ENCODE measurements at regions not wholly inside any gene's neighbourhood (a gene's known extent, or its start where the extent isn't known, plus 50 kb on each side); places are given as distances from the start of the nearest gene placed in this dataset.
"Not testable (repeated sequence)": the region's sequence is repeated elsewhere in the genome, so short reads cannot be mapped to it uniquely, and the experiment has no call there.

DNA sequence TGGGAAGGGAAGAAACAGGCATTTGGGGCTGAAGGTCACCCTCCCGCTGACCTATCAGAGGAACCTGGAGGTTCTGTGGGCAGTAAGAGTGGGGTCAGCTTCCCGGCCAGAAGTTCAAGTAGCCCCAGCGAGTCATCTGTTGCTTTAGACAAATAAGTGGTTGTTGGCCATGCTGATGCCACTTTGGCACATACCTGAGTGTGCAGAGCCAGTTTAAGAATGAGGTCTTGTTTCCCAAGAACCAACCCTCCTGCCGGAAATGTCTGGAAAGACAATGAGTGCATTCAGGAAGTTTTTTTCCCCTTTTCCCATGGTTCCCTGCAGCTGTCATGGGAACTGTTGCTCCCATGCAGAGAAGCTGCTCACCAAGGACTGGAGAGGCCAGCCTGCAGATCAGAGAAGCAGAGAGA is 166.7 kb downstream of the ZNF621 start:
- in situ Hi-C loops (cut with HindIII; ENCODE audit: low sequenced_read_pairs) = no loop called here

- in situ Hi-C loops (cut with HindIII; ENCODE audit: low sequenced_read_pairs) = no loop called here
Observed at GRCh38 chr3:40695848-40696247, 171.1 kb downstream of the ZNF621 start.

- in situ Hi-C loops (cut with HindIII; ENCODE audit: low sequenced_read_pairs) = not testable (repeated sequence)
Observed at GRCh38 chr3:40698611-40699010, 173.9 kb downstream of the ZNF621 start.

DNA sequence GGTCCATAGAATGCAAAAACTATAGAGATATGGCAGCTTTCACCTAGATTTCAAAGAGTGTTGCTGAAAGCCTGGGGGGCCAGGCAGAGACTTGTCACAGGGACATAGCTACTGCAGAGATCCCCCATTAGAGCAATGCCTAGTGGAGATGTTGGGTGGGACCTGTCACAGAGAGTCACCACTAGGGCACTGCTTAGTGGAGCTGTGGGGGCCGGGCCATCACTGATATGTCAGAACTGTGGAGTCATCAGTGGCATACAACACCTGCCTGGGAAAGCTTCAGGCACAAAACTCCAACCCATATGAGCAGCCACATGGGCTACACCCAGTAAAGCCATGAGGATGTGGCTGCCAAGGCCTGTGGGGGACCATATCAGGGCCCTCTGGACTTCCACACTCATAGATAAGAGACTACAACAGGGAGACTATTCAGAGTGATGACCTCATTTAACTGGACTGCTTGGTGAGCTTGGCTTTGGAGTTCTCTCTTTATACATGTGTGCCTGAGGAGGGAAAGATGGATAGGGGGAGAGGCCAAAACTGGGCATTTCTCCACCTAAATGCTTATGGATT is 176.3 kb downstream of the ZNF621 start:
- in situ Hi-C loops (cut with HindIII; ENCODE audit: low sequenced_read_pairs) = loop anchor here (5.0 kb wide), 1 partner anchor 34 kb away; no protein-coding TSS in a partner anchor

GRCh38 chr3:40704224-40704623 is 179.5 kb downstream of the ZNF621 start:
- in situ Hi-C loops (cut with HindIII; ENCODE audit: low sequenced_read_pairs) = loop anchor here (5.0 kb wide), 1 partner anchor 37 kb away; no protein-coding TSS in a partner anchor

DNA sequence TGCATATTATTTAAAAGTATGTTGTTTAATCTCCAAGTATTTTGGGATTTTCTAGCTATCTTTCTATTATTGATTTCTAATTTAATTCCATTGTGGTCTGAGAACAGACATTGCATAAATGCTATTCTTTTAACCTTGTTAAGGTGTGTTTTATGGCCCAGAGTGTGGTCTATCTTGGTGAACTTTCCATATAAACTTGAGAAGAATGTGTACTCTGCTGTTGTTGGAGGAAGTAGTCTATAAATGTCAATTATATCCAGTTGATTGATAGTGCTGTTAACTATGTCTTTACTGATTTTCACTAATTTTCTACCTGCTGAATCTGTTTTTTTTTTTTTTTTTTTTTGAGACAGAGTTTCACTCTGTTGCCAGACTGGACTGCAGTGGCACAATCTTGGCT is 180.9 kb downstream of the ZNF621 start:
- in situ Hi-C loops (cut with HindIII; ENCODE audit: low sequenced_read_pairs) = no loop called here

DNA sequence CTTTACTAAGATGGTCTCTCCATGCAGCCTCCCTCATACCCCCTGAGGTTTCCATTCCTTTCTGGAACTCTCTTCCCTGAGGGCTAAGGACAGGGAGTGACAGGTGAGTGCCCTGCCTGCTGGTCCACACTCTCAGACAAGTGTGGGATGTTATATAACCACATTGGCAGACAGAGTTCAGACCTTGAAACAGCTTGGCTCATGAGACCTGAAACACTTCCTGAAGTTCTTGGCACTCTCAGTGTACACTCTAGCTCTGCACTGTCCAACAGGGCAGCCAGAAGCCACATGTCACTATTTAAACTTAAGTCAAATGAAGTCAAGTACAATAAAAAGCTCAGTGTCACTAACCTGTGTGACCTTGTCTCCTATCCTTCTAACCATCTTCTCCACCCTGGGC is 188.5 kb downstream of the ZNF621 start:
- in situ Hi-C loops (cut with HindIII; ENCODE audit: low sequenced_read_pairs) = no loop called here

DNA sequence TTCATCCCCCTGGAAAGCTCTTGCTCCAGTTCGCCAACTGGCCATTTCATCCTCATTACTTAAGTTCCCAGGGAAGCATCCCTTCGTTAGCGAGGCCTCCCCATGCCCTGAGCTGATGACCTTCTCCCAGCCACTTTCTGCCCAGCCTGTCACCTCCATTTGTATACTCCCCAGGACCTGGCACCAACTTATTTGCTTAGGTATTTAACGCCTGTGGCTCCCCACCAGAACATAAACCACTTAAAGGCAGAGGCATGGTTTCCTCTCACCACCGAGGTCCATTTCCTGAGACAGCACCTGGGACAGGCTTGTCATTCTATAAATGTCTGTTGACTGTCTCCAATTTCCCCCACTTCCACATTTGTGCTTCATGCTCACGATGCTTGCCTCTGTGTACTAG is 189.0 kb downstream of the ZNF621 start:
- in situ Hi-C loops (cut with HindIII; ENCODE audit: low sequenced_read_pairs) = no loop called here

DNA sequence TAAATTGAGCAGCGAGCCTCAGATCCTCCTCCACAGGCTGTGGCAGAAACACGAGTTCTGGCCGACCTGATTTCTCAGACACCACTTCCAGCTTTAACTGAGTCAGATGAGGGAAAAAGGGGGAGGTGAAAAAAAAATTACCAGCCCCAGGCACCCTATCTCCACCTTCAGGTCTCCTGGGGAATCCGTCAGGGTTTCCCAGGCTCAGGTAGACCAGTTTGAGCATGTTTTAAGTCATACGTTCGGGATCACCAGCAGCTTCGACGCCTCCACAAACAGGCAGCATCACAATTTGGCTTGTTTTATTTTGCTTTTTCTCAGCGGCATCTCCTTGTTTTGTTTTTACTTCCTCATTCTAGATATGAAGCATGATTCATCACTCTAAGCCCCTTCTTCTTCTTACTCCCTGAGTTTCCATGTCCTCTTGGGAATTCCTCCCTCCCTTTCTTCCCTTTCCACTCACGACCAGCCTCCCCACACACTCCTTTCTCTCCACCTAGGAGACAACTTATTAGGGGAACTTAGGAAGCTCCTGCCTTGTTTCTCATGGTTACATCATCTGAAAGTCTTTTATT is 190.1 kb downstream of the ZNF621 start:
- in situ Hi-C loops (cut with HindIII; ENCODE audit: low sequenced_read_pairs) = no loop called here

GRCh38 chr3:40715551-40715950 is 190.8 kb downstream of the ZNF621 start:
- in situ Hi-C loops (cut with HindIII; ENCODE audit: low sequenced_read_pairs) = no loop called here

DNA sequence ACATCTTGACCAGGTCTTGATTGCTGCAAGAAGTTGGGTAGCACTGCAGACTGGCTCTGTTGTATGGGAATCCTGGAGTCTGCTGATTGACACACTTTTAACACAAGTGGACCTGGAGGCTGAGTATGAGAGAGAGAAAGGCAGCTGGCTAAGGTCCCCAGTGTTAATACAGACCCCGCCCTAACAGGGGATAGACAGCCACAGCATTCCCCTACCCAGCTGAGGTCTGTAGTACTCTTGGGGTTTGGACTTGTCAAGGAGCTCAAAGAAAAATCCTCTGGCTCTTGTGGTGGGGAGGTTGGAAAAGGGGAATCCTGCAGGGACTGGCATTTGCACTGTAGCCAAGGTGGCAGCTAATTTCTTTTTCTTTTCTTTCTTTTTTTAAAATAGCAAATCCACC is 192.7 kb downstream of the ZNF621 start:
- in situ Hi-C loops (cut with HindIII; ENCODE audit: low sequenced_read_pairs) = no loop called here

GRCh38 chr3:40718209-40718608 is 193.4 kb downstream of the ZNF621 start:
- in situ Hi-C loops (cut with HindIII; ENCODE audit: low sequenced_read_pairs) = no loop called here

- in situ Hi-C loops (cut with HindIII; ENCODE audit: low sequenced_read_pairs) = no loop called here
Observed at GRCh38 chr3:40718681-40719080, 193.9 kb downstream of the ZNF621 start.

DNA sequence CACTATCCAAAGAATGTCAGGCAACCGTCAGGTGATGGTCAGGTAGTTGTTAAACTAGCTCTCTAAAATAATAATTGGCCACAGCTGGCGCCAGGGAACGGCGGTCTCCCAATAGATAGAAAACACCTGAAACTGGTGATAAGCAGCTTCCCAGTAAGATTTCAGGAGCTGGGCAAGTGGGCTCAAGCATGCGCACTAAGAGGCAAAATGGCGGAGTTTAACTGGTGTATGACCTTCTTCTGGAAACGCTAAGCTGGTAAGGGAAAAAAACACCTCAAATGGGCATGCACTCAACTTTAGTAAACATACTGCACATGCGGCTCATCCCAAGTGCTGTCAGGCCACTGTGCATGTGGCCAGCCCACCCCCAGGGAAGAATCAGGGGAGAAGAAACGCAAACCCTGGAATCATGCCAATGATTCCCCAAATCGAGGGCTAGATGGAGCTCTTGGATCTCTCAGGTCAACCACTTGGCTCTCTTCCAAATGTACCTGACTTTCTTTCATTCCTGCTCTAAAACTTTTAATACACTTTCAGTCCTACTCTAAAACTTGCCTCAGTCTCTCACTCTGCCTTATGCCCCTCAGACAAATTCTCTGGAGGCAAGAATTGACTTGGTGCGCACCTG is 195.0 kb downstream of the ZNF621 start:
- in situ Hi-C loops (cut with HindIII; ENCODE audit: low sequenced_read_pairs) = no loop called here

DNA sequence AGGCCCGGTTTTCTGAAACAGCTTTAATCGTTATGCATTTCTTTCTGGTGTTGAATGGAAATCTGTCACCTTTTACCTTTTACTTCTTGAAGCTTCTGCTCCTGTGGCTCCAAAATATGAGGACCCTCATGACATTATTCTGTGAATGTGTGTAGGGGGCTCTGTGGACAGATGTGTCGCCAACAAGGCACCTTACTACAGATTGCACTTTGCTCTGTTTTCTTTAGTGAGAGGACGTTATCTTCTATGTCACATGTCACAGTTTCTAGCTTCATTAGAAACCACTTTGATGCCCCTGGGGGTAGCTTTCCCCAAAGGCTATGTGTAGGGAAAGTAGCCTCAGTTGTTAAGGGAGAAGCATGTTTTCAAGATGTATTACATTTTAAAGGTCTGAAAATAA is 195.6 kb downstream of the ZNF621 start:
- in situ Hi-C loops (cut with HindIII; ENCODE audit: low sequenced_read_pairs) = no loop called here

GRCh38 chr3:40720863-40721262 is 196.1 kb downstream of the ZNF621 start:
- in situ Hi-C loops (cut with HindIII; ENCODE audit: low sequenced_read_pairs) = no loop called here

- in situ Hi-C loops (cut with HindIII; ENCODE audit: low sequenced_read_pairs) = no loop called here
Observed at GRCh38 chr3:40723083-40723660, 198.4 kb downstream of the ZNF621 start.

- in situ Hi-C loops (cut with HindIII; ENCODE audit: low sequenced_read_pairs) = no loop called here
Observed at GRCh38 chr3:40725031-40725430, 200.3 kb downstream of the ZNF621 start.

DNA sequence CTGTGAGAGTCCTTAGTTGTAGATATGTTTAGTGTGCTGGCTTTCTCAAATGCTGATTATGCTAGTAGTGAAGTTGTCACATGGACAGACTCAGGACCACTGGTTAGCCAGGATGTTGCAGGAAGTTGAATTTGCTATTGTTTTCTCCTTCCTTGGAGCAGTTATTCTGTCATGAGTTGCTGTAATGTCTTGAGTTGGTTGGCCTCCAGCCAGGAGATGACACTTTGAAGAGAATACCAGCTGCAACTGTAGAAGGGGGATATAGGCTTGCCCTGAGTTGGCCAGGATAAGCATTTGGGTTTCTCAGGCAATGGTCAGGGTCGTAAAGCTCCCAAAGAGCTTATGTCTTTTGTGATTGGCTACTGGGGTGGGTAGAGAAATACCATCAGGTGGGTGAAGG is 206.7 kb downstream of the ZNF621 start:
- in situ Hi-C loops (cut with HindIII; ENCODE audit: low sequenced_read_pairs) = no loop called here

DNA sequence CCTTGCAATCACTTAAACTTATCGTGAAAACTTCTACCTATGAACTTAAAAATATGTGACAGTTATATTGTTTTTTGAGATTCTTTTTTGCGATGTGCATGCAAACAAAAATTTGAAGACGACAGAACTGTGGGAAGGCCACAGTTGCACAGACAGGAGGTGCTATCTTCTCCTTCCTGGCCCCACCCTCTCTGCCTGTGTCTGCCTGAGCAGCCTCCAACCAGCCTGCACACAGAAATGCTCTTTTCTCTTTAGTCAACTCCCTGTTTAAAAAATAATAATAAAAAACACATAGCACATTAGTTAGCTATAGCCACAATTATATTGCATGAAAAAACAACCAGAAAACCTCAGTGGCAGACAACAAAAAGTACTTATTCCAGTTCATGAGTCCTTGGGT is 212.2 kb downstream of the ZNF621 start:
- in situ Hi-C loops (cut with HindIII; ENCODE audit: low sequenced_read_pairs) = no loop called here

DNA sequence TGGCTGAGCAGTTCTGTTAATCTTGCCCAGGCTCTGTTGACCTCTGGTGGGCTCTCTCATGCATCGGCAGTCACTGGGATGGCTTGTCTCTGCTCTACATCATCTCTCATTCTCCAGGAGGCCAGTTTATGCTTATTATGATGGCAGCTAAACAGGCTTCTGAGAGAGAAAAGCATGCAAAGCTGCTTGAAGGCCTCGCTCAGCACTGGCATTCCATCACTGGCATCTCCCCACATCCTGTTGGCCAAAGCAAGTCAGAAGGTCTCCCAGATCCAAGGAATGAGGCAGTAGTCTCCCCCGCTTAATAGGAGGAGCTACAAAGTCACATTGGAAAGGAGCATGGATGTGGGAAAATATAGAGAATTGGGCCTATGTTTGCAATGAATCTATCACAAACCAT is 212.6 kb downstream of the ZNF621 start:
- in situ Hi-C loops (cut with HindIII; ENCODE audit: low sequenced_read_pairs) = no loop called here

DNA sequence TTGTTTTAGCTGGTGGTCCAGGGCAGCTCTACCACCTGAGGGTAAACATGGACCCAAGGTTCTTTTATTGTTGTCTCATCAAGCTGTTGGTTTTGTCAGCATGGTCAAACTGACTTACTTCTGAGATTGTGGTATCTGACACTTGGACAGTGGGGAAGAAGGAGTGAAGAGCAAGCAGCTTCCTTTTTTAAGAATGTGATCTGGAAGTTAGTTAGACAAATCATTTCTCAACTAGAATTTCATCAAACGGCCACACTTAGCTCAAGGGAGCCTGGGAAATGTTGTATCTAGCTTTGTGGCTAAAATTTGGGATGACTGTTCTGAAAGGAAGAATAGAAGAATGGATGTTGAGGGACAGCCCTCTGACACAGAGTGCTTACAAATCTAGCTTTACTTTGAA is 215.2 kb downstream of the ZNF621 start:
- in situ Hi-C loops (cut with HindIII; ENCODE audit: low sequenced_read_pairs) = no loop called here
